ENCODE measurements at regions not wholly inside any gene's neighbourhood (a gene's known extent, or its start where the extent isn't known, plus 50 kb on each side); places are given as distances from the start of the nearest gene placed in this dataset.

DNA sequence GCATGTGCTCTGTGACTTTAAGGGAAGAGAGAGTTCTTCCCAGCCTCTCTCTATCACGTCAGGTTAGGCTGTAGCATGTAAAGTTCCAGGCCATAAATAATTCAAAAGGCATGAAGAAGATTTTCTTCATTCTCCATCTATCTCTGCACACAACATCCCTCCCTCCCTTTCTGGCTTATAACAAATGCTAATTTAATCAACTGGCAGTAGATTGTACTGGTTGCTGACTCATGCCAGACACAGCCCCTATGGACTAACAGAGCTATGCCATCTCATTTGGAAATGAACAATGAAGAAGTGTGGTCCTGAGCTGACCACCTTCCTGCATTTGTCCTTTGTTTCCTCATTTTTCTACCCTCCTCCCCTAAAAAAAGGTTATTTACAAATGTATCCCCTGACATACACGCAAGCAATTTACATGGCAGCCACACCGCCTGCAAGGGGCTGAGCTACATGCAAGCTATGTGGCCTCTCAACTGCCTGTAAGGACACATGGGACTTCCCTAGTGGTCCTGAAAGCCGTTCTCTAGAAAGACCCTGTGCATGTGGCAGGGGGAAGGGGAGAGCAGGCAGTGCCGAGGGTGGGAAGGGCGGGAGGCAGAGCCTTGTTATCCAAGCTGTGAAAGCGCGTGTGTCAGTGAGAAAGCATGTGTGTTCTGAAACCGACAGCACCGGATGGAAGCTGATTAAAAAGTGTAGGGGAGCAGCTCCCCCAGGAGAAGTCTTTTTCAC, 90.9 kb upstream of the KLF7 start:
- Histone ChIP-seq H3K36me3 (ENCODE audit: control insufficient read depth, insufficient read depth, low read length) (no peaks in the 10 kb centered on the region), H3K27me3 (ENCODE audit: control insufficient read depth, insufficient read depth, low read length) (no peaks in the 10 kb centered on the region), H3K4me3 (ENCODE audit: low read depth, low read length) (no peak overlapping the region)
- no peak for DNase-seq (ENCODE audit: low read depth)
- no peak for TF ChIP-seq CTCF (IDR thresholded peaks at IDR 0.05; ENCODE audit: insufficient read depth, low read length, poor library complexity, severe bottlenecking)

DNA sequence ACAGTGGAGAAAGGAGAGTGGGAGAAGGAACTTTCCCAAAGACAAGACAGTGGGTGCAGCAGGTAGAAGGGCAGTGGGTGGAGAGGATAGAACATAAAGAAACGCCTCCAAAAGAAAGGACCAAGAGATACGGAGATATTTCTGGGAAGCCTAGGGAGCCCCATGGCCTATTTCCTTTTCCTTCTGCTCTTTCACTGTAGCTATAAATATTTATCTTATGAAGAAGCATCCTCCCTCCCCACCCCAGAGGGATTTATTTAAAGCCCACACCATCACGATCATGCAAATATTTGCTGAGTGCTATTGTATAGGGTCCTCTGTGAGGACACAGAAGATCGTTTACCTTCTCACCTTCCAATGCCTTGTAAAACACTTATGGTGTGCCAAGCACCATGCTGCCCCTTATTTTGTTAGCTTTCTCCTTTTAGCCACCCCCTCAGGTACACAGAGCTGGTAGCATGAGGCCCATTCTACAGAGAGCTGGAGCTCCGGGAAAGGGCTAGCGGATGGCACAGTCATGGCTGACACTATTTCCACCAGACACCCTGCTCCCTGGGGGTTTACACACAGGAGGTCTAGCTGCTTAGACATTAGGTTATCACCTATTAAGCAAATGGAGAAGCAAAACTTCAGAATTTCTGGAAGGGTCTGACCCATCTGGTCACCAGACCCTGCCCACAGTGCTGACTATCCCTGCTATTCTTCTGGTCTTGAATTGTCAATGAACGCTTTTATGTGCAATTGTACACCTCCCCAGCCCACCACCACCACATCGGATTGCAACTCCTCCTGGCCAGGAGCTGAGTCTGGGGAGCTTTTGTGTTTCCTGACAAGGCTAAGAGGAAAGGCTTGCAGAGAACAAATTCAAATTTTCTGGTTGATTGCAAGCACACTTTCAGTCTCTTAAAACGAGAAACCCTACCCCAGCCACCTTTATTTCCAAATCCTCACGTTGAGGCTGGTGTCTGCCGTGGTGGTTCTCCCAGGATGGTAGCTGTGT, 91.8 kb upstream of the KLF7 start:
- DNase-seq (ENCODE audit: low read depth), result no peak
- Histone ChIP-seq H3K36me3 (ENCODE audit: control insufficient read depth, insufficient read depth, low read length) (no peaks in the 10 kb centered on the region), H3K27me3 (ENCODE audit: control insufficient read depth, insufficient read depth, low read length) (no peaks in the 10 kb centered on the region), H3K4me3 (ENCODE audit: low read depth, low read length) (no peak overlapping the region)
- TF ChIP-seq CTCF (IDR thresholded peaks at IDR 0.05; ENCODE audit: insufficient read depth, low read length, poor library complexity, severe bottlenecking), result no peak

DNA sequence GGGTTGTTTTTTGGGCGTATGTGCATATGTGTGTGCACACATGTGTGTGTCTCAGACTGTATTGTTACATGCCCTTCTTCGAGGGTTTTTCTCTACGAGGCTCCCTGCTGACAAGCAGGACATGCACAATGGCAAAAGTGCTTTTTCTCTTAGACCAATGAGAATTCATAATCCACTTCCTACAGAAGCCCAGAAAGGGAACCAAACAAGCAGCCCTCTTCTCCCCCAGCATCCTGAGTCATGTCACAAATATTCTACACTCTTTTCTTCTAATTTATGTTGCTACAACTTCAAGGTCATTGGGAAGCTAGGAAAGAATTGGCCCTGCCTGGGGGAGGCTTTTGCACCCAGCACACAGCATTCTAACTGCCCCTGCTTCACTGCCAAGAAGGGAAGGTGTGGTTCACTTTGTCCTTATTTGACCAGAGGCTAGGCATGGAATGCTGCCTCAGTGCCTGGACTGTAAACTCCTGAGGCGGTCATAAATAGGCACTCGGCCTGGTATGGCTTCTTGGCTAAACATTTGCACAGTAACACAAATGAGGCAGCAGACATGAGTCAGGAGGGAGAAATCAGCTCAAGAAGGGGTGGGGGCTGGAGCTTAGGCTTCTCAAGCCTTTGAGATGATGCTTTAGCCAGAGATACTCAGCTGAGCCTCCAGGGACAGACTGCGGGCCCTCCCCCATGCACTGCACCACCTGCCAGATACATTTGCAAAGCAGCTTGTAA, 92.7 kb upstream of the KLF7 start:
- Histone ChIP-seq H3K27me3 (ENCODE audit: control insufficient read depth, insufficient read depth, low read length) (no peaks in the 10 kb centered on the region), H3K36me3 (ENCODE audit: control insufficient read depth, insufficient read depth, low read length) (no peaks in the 10 kb centered on the region), H3K4me3 (ENCODE audit: low read depth, low read length) (no peak overlapping the region)
- peak; percentile 97 for DNase-seq (ENCODE audit: low read depth)
- TF ChIP-seq CTCF (IDR thresholded peaks at IDR 0.05; ENCODE audit: insufficient read depth, low read length, poor library complexity, severe bottlenecking), result no peak

- TF ChIP-seq CTCF (IDR thresholded peaks at IDR 0.05; ENCODE audit: insufficient read depth, low read length, poor library complexity, severe bottlenecking), result no peak
- H3K27me3 ChIP-seq (ENCODE audit: control insufficient read depth, insufficient read depth, low read length), result no peaks in the 10 kb centered on the region
- no peak overlapping the region for H3K4me3 ChIP-seq (ENCODE audit: low read depth, low read length)
- no peak for DNase-seq (ENCODE audit: low read depth)
- no peaks in the 10 kb centered on the region for H3K36me3 ChIP-seq (ENCODE audit: control insufficient read depth, insufficient read depth, low read length)
Measured at GRCh38 chr2:207260021-207260420, 94.3 kb upstream of the KLF7 start.

GRCh38 chr2:207260947-207261346, 95.2 kb upstream of the KLF7 start:
- DNase-seq (ENCODE audit: low read depth), result no peak
- no peaks in the 10 kb centered on the region for H3K27me3 ChIP-seq (ENCODE audit: control insufficient read depth, insufficient read depth, low read length)
- H3K4me3 ChIP-seq (ENCODE audit: low read depth, low read length), result no peak overlapping the region
- no peak for TF ChIP-seq CTCF (IDR thresholded peaks at IDR 0.05; ENCODE audit: insufficient read depth, low read length, poor library complexity, severe bottlenecking)
- H3K36me3 ChIP-seq (ENCODE audit: control insufficient read depth, insufficient read depth, low read length), result no peaks in the 10 kb centered on the region

All from kidney epithelial cell (primary cell).